ENCODE measurements at regions not wholly inside any gene's neighbourhood (a gene's known extent, or its start where the extent isn't known, plus 50 kb on each side); places are given as distances from the start of the nearest gene placed in this dataset.
"Not testable (repeated sequence)": the region's sequence is repeated elsewhere in the genome, so short reads cannot be mapped to it uniquely, and the experiment has no call there.

DNA sequence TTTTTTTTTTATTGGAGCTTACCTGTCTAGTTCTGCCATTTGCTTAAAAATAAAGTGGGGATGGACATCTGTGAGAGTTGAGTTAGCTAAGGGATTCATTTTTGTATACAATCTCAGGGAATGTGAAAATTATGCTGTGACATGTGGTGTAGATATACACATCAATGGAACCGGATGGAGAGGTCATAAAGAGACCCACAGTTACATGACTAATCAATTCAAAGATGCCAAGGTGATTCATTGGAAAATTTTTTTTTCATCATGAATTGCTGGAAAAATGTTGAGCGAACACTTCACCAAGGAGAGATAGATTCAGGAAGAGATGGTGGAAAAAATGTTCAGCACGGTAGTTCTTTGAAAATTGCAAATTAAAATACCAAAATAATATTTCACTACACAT lies 605.4 kb upstream of the KIF2B start:
- H3K9me3 ChIP-seq (ENCODE audit: control insufficient read depth, insufficient read depth, low read depth, low read length) = peaks cover 7% of the 10 kb centered on the region; the same call in 1 of the 2 replicates
- H3K4me1 ChIP-seq (ENCODE audit: control insufficient read depth, insufficient read depth, low read length) = no peaks in the 10 kb centered on the region
- H3K27ac ChIP-seq (ENCODE audit: low read depth, low read length) = no peak overlapping the region
- no peaks in the 10 kb centered on the region for H3K36me3 ChIP-seq (ENCODE audit: control insufficient read depth, insufficient read depth, low read length)
- no peak overlapping the region for H3K9ac ChIP-seq (ENCODE audit: low read length)
- no peaks in the 10 kb centered on the region for H3K27me3 ChIP-seq (ENCODE audit: control insufficient read depth, insufficient read depth, low read length)
- no peak overlapping the region for H3K4me3 ChIP-seq (ENCODE audit: low read depth, low read length)

DNA sequence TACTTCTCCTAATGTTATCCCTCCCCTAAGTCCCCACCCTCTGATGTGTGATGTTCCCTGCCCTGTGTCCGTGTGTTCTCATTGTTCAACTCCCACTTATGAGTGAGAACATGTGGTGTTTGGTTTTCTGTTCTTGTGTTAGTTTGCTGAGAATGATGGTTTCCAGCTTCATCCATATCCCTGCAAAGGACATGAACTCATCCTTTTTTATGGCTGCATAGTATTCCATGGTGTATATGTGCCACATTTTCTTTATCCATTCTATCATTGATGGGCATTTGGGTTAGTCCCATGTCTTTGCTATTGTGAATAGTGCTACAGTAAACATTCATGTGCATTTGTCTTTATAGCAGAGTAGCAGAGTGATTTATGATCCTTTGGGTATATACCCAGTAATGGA lies 613.8 kb upstream of the KIF2B start:
- not testable (repeated sequence) for H3K9ac ChIP-seq (ENCODE audit: low read length); H3K4me1 ChIP-seq (ENCODE audit: control insufficient read depth, insufficient read depth, low read length); H3K27ac ChIP-seq (ENCODE audit: low read depth, low read length); H3K9me3 ChIP-seq (ENCODE audit: control insufficient read depth, insufficient read depth, low read depth, low read length); H3K4me3 ChIP-seq (ENCODE audit: low read depth, low read length); H3K27me3 ChIP-seq (ENCODE audit: control insufficient read depth, insufficient read depth, low read length); H3K36me3 ChIP-seq (ENCODE audit: control insufficient read depth, insufficient read depth, low read length)

DNA sequence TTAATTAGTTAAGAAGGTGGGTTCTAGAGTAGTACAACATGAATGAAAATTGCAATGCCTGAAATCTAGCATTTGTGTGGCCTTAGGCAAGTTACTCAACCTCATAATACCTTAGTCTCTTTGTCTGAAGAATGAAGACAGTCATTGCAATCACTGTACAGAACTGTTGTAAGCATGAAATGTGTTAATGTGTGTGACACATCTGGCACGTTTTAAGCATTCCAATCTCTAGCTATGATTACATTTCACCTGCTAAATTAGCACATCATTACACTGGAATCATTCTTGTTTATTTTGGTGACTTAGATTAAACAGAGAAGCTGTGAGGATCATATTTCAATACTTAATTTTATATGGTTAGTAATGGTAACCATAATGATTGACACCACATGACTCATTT lies 629.7 kb upstream of the KIF2B start:
- Histone ChIP-seq H3K9me3 (ENCODE audit: control insufficient read depth, insufficient read depth, low read depth, low read length) (no peaks in the 10 kb centered on the region), H3K4me1 (ENCODE audit: control insufficient read depth, insufficient read depth, low read length) (no peaks in the 10 kb centered on the region), H3K9ac (ENCODE audit: low read length) (no peak overlapping the region), H3K4me3 (ENCODE audit: low read depth, low read length) (no peak overlapping the region), H3K36me3 (ENCODE audit: control insufficient read depth, insufficient read depth, low read length) (no peaks in the 10 kb centered on the region), H3K27ac (ENCODE audit: low read depth, low read length) (no peak overlapping the region), H3K27me3 (ENCODE audit: control insufficient read depth, insufficient read depth, low read length) (no peaks in the 10 kb centered on the region)

DNA sequence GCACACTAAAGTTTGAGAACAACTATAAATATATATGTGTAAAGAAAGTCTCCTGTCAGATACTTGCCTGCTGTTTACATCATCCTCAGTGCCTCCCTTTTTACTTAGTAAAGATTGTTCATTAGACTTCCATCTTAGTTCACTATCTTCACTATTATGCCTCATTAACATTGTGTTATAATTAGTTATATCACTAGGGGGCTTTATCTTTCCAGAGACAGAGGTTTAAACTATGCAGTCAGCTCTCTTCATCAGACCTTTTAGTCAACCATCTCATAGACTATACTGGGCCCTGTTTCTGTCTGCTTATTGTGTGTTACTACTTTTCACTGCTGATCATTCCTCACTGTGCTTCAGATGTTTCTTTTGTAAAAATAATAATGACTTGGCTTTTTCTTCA lies 630.8 kb upstream of the KIF2B start:
- Histone ChIP-seq H3K4me3 (ENCODE audit: low read depth, low read length) (no peak overlapping the region), H3K9ac (ENCODE audit: low read length) (no peak overlapping the region), H3K9me3 (ENCODE audit: control insufficient read depth, insufficient read depth, low read depth, low read length) (no peaks in the 10 kb centered on the region), H3K27me3 (ENCODE audit: control insufficient read depth, insufficient read depth, low read length) (no peaks in the 10 kb centered on the region), H3K4me1 (ENCODE audit: control insufficient read depth, insufficient read depth, low read length) (no peaks in the 10 kb centered on the region), H3K27ac (ENCODE audit: low read depth, low read length) (no peak overlapping the region), H3K36me3 (ENCODE audit: control insufficient read depth, insufficient read depth, low read length) (no peaks in the 10 kb centered on the region)

DNA sequence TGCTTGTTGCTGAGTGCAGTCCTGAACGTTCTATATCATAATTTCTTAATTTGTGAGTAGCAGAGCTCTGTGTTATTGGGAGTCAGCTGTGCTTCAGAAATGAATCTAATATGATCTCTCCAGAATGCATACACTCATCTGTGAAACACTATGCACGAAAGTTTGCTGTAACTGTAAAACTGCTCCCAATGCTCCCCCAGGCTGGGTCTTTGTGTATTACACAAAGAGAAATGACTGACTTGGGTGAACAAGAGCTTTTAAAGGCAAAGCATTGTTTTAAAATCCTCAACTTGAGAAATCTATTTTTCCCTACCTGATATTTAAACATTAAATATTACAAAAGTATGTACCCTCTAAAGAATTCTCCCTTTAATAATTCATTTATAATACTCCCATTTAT lies 636.7 kb upstream of the KIF2B start:
- Histone ChIP-seq H3K36me3 (ENCODE audit: control insufficient read depth, insufficient read depth, low read length) (no peaks in the 10 kb centered on the region), H3K4me1 (ENCODE audit: control insufficient read depth, insufficient read depth, low read length) (no peaks in the 10 kb centered on the region; the same call in 1 of the 2 replicates), H3K4me3 (ENCODE audit: low read depth, low read length) (no peak overlapping the region), H3K27ac (ENCODE audit: low read depth, low read length) (no peak overlapping the region), H3K9me3 (ENCODE audit: control insufficient read depth, insufficient read depth, low read depth, low read length) (no peaks in the 10 kb centered on the region), H3K27me3 (ENCODE audit: control insufficient read depth, insufficient read depth, low read length) (no peaks in the 10 kb centered on the region), H3K9ac (ENCODE audit: low read length) (no peak overlapping the region)

DNA sequence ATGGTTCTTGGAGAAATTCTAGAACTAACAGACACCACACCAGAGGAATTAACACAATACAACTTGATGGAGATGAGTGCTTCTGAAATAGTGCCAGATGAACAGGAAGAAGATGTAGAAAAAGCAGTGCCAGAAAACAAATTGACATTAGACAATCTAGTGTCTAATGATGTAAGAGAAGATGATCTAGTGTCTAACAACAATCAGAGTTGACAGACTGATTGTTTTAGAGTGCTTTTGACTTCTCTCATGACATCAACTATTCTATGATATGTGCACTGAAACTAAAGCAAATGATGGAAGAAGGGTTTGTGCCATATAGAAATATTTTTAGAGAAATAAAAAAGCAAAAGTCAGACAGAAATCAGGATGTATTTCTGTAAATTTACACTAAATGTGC lies 646.1 kb upstream of the KIF2B start:
- peaks cover 9% of the 10 kb centered on the region; the same call in 1 of the 2 replicates for H3K4me1 ChIP-seq (ENCODE audit: control insufficient read depth, insufficient read depth, low read length)
- no peaks in the 10 kb centered on the region for H3K36me3 ChIP-seq (ENCODE audit: control insufficient read depth, insufficient read depth, low read length)
- no peak overlapping the region for H3K9ac ChIP-seq (ENCODE audit: low read length)
- no peak overlapping the region for H3K4me3 ChIP-seq (ENCODE audit: low read depth, low read length)
- peaks cover 3% of the 10 kb centered on the region; the same call in 1 of the 2 replicates for H3K9me3 ChIP-seq (ENCODE audit: control insufficient read depth, insufficient read depth, low read depth, low read length)
- H3K27me3 ChIP-seq (ENCODE audit: control insufficient read depth, insufficient read depth, low read length) = no peaks in the 10 kb centered on the region
- no peak overlapping the region for H3K27ac ChIP-seq (ENCODE audit: low read depth, low read length)

DNA sequence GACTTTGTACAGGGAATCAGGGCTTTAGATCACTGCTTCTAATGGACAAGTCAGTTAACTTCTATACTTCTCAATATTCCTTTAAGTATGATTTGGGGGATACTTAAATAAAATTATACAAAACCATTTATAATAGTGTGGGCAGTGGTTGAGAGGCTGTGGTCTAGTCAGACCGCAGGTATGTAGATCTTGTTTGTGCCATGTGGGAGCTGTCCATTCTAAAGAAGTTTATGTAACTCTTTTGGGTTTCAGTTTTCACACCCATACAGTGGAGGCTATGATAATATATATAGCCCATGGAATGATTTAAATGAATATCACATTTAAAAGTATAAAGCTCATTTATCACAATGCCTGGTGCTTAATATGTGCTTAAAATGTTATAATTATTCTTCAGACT lies 654.3 kb upstream of the KIF2B start:
- no peaks in the 10 kb centered on the region for H3K36me3 ChIP-seq (ENCODE audit: control insufficient read depth, insufficient read depth, low read length)
- no peaks in the 10 kb centered on the region for H3K9me3 ChIP-seq (ENCODE audit: control insufficient read depth, insufficient read depth, low read depth, low read length)
- no peak overlapping the region for H3K27ac ChIP-seq (ENCODE audit: low read depth, low read length)
- H3K4me3 ChIP-seq (ENCODE audit: low read depth, low read length) = no peak overlapping the region
- no peak overlapping the region for H3K9ac ChIP-seq (ENCODE audit: low read length)
- no peaks in the 10 kb centered on the region for H3K27me3 ChIP-seq (ENCODE audit: control insufficient read depth, insufficient read depth, low read length)
- H3K4me1 ChIP-seq (ENCODE audit: control insufficient read depth, insufficient read depth, low read length) = no peaks in the 10 kb centered on the region

DNA sequence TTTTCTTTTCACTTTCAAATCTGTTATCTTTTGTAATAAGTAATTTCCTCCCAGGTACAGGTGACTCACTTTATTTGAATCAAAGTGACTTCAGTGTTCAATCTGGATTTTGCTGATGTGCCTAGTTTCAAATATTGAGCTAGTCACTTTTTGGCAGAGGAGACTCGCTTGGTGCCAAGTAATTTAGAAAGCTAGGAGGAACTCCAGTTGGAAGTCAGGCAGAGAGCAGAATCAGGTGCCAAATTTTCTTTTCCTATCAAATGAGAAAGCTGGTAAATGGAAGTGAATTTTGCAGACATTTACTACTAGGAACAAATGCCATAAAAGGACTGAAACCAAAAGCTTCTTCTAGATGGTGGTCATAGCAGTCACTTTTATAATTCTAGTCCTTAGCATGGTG lies 656.0 kb upstream of the KIF2B start:
- no peak overlapping the region for H3K4me3 ChIP-seq (ENCODE audit: low read depth, low read length)
- no peaks in the 10 kb centered on the region for H3K36me3 ChIP-seq (ENCODE audit: control insufficient read depth, insufficient read depth, low read length)

DNA sequence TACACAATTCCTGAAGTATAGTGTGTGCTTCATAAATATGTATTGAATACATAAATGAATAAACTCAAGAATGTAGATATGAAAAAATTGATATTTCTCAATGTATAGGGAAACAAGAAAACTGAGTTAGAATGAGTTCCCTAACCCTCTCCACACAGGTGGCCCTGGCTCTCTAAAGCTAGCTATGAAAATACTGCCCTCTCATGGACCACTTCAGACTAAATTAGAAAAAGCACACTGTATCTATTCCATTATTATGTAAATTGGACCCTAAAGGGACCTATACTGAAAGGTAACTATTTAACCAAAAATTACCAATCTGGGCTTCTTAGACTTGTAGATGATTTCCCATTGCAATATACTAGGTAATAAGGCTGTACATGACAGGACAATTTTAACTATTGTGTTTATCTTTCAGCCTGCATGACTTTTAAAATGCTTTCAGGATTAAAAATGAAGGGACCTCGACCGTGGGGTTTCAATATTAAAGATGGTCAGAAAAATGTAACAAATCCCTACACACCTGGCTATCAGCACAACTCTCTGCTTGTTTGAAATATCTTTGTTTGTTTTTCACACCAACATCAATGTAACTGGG lies 672.5 kb upstream of the KIF2B start:
- Histone ChIP-seq H3K4me1 (ENCODE audit: control insufficient read depth, insufficient read depth, low read length) (peaks cover 6% of the 10 kb centered on the region), H3K9ac (ENCODE audit: low read length) (no peak overlapping the region), H3K36me3 (ENCODE audit: control insufficient read depth, insufficient read depth, low read length) (no peaks in the 10 kb centered on the region), H3K27ac (ENCODE audit: low read depth, low read length) (no peak overlapping the region), H3K4me3 (ENCODE audit: low read depth, low read length) (no peak overlapping the region), H3K27me3 (ENCODE audit: control insufficient read depth, insufficient read depth, low read length) (no peaks in the 10 kb centered on the region), H3K9me3 (ENCODE audit: control insufficient read depth, insufficient read depth, low read depth, low read length) (no peaks in the 10 kb centered on the region)

More for the DNA sequence above, 656.0 kb upstream of the KIF2B start:
- Histone ChIP-seq H3K4me1 (ENCODE audit: control insufficient read depth, insufficient read depth, low read length) (no peaks in the 10 kb centered on the region), H3K27me3 (ENCODE audit: control insufficient read depth, insufficient read depth, low read length) (no peaks in the 10 kb centered on the region), H3K9me3 (ENCODE audit: control insufficient read depth, insufficient read depth, low read depth, low read length) (no peaks in the 10 kb centered on the region), H3K9ac (ENCODE audit: low read length) (no peak overlapping the region), H3K27ac (ENCODE audit: low read depth, low read length) (no peak overlapping the region)

DNA sequence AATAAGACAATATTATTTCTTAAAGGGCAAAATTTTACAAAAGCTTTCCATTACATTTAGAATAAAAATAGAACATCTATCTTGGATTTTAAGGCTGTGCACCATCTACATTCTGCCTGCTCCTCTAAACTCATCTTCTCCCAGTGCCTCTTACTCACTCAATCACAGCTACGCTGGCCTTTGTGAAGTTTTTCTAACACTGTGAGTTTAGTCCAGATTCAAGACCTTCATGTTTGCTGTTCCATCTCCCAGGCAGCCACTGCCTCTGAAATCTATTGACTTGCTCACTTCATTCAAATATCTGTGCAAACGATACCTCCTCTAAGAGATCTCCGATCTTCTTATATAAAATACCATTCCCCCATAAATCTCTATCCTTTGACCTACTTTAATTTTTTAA lies 673.4 kb upstream of the KIF2B start:
- Histone ChIP-seq H3K27me3 (ENCODE audit: control insufficient read depth, insufficient read depth, low read length) (no peaks in the 10 kb centered on the region), H3K4me3 (ENCODE audit: low read depth, low read length) (no peak overlapping the region), H3K9me3 (ENCODE audit: control insufficient read depth, insufficient read depth, low read depth, low read length) (no peaks in the 10 kb centered on the region), H3K36me3 (ENCODE audit: control insufficient read depth, insufficient read depth, low read length) (no peaks in the 10 kb centered on the region), H3K27ac (ENCODE audit: low read depth, low read length) (no peak overlapping the region), H3K4me1 (ENCODE audit: control insufficient read depth, insufficient read depth, low read length) (peaks cover 10% of the 10 kb centered on the region), H3K9ac (ENCODE audit: low read length) (no peak overlapping the region)

DNA sequence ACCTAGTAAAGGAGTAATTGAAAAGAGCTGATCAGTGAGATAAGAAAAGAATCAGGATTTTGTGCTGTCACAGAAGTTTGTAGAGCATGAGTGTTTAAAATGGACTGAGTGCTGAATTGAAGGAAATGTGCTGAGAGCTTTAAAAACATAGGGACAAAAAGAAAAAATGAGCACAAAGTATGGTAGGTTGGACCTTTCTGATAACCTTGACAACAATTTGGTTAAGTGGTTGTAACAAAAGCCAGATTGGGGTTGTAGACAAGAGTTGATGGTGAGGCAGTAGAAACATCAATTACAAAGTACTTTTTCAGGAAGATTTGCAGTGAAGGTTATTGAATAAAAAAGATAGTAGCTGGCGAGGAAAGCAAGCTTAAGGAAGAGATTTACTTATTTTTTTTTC lies 674.7 kb upstream of the KIF2B start:
- H3K9me3 ChIP-seq (ENCODE audit: control insufficient read depth, insufficient read depth, low read depth, low read length) = no peaks in the 10 kb centered on the region
- H3K36me3 ChIP-seq (ENCODE audit: control insufficient read depth, insufficient read depth, low read length) = no peaks in the 10 kb centered on the region
- H3K27ac ChIP-seq (ENCODE audit: low read depth, low read length) = no peak overlapping the region
- H3K27me3 ChIP-seq (ENCODE audit: control insufficient read depth, insufficient read depth, low read length) = no peaks in the 10 kb centered on the region
- H3K4me3 ChIP-seq (ENCODE audit: low read depth, low read length) = no peak overlapping the region
- no peak overlapping the region for H3K9ac ChIP-seq (ENCODE audit: low read length)
- H3K4me1 ChIP-seq (ENCODE audit: control insufficient read depth, insufficient read depth, low read length) = peaks cover 17% of the 10 kb centered on the region

DNA sequence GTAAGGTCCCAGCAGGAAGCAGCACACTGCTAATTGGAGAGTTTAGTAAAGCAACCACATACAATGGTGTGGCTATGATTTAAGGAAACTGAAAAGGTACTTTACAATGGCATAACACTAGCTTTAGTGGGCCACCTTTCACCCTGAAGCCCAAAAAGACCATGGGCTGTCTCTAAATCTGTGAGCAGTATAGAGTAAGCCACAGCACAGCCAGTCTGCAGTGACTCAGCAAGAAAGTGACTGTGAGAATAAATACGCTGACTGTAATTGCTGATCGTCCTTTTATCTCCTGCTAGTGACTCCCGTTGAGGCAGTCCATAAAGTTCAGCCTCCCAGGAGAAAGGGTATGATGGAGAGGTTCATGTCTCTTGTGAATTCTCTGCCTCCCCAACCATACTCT lies 679.8 kb upstream of the KIF2B start:
- no peak overlapping the region for H3K4me3 ChIP-seq (ENCODE audit: low read depth, low read length)
- H3K9ac ChIP-seq (ENCODE audit: low read length) = no peak overlapping the region
- no peaks in the 10 kb centered on the region for H3K27me3 ChIP-seq (ENCODE audit: control insufficient read depth, insufficient read depth, low read length)
- no peaks in the 10 kb centered on the region for H3K36me3 ChIP-seq (ENCODE audit: control insufficient read depth, insufficient read depth, low read length)
- H3K4me1 ChIP-seq (ENCODE audit: control insufficient read depth, insufficient read depth, low read length) = peaks cover 17% of the 10 kb centered on the region
- H3K27ac ChIP-seq (ENCODE audit: low read depth, low read length) = 0 out of 2 replicates have a peak overlapping the region, but pooled peaks have one; percentile 2
- no peaks in the 10 kb centered on the region for H3K9me3 ChIP-seq (ENCODE audit: control insufficient read depth, insufficient read depth, low read depth, low read length)
